H1 (cell line): ENCODE measurements at regions not wholly inside any gene's neighbourhood (a gene's known extent, or its start where the extent isn't known, plus 50 kb on each side); places are given as distances from the start of the nearest gene placed in this dataset.

Experiments
- CEBPB ChIP-seq: IDR thresholded peaks from 2 replicates; pipeline ENCODE4 v1.6.1; 2012; ENCODE audit warnings: low read depth, low read length
- CTCF ChIP-seq, 3 experiments: IDR thresholded peaks; 1 replicate in 2 of 3; 2 replicates in 1 of 3; pipeline versions ENCODE4 v1.5.1 to v1.6.1; 2011; ENCODE audit warnings: low read length in 3 of 3, mild to moderate bottlenecking in 3 of 3, inconsistent platforms in 2 of 3, low read depth in 1 of 3, moderate library complexity in 1 of 3; ENCODE audit not compliant: insufficient read depth in 1 of 3; ENCODE audit errors: control extremely low read depth in 1 of 3
- EP300 ChIP-seq, 2 experiments: IDR thresholded peaks; 1 replicate in 1 of 2; 2 replicates in 1 of 2; pipeline ENCODE4 v1.6.1; 2011 to 2012; ENCODE audit warnings: low read depth in 2 of 2, low read length in 2 of 2, mild to moderate bottlenecking in 2 of 2, borderline replicate concordance in 1 of 2, inconsistent platforms in 1 of 2, moderate library complexity in 1 of 2
- PHF8 ChIP-seq: fragments of 200-600 bp; sonication (generic); conservative IDR thresholded peaks from 2 replicates; pipeline ENCODE4 v1.7.1; 2012; ENCODE audit warnings: low read depth, mild to moderate bottlenecking, inconsistent platforms, low read length, moderate library complexity
- POLR2AphosphoS5 ChIP-seq: IDR thresholded peaks from 2 replicates; pipeline ENCODE4 v1.6.1; 2011; ENCODE audit warnings: low read depth, low read length
- RAD21 ChIP-seq, 2 experiments: IDR thresholded peaks in 1 of 2; conservative IDR thresholded peaks in 1 of 2; 2 replicates each; pipeline ENCODE4 v1.6.1; 2011; ENCODE audit warnings: low read depth in 2 of 2, low read length in 2 of 2, improper control_type of control experiment in 1 of 2, inconsistent platforms in 1 of 2, mild to moderate bottlenecking in 1 of 2, moderate library complexity in 1 of 2
- SP1 ChIP-seq: IDR thresholded peaks from 2 replicates; pipeline ENCODE4 v1.6.1; 2011; ENCODE audit warnings: low read depth, low read length
- USF2 ChIP-seq: IDR thresholded peaks from 2 replicates; pipeline ENCODE4 v1.6.1; 2011; ENCODE audit warnings: low read length, improper control_type of control experiment

GRCh38 chr10:9613338-9614075 is 1404.2 kb upstream of the CELF2 start:
- TF ChIP-seq RAD21 (IDR thresholded peaks at IDR 0.05 in 1 of 2, conservative IDR thresholded peaks at IDR 0.05 in 1 of 2; ENCODE audit: low read depth in 2 of 2, low read length in 2 of 2) (no peak), SP1 (no peak), CTCF (IDR thresholded peaks at IDR 0.05; ENCODE audit: control extremely low read depth in 1 of 3, insufficient read depth in 1 of 3, low read depth in 1 of 3, low read length in 3 of 3) (no peak), EP300 (IDR thresholded peaks at IDR 0.05; ENCODE audit: borderline replicate concordance in 1 of 2, low read depth in 2 of 2, low read length in 2 of 2) (no peak), POLR2AphosphoS5 (no peak), PHF8 (no peak), CEBPB (no peak), USF2 (no peak)
